NB4 (cell line): ENCODE measurements at regions not wholly inside any gene's neighbourhood (a gene's known extent, or its start where the extent isn't known, plus 50 kb on each side); places are given as distances from the start of the nearest gene placed in this dataset.

ENCODE experiments used
- POLR2A ChIP-seq: IDR thresholded peaks from 2 replicates; pipeline ENCODE4 v1.6.1; 2011; ENCODE audit warnings: mild to moderate bottlenecking; ENCODE audit not compliant: insufficient read length; ENCODE audit errors: extremely low read depth
- TF ChIP-seq, protein P1 (sequence below): IDR thresholded peaks from one replicate; pipeline ENCODE4 v1.5.1; 2012; ENCODE audit warnings: low read depth, low read length

DNA sequence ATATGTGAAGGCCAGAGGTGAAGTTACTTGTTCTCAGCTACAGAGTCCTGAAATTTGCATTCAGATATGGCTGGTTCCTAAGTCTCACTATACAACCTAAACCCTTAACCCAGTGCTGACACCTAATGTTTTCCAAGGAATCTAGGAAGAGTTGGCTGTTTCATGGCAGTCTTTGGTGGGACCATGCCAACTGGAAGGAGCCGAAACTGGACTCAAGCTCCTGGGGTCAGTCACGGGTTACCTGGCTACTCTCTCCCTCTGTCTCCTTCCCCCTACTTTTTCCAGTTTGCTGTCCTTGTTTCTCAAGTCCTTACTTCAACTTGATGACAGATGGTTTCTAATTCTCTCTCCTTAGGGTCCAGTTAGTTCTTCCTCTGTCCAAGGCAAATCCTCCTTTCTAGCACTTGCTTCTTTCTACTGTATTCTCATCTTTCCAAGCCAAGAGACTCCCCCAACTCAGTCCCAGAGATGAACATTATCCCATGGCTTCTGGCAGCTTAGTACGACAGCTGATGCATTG, 88.6 kb upstream of the COL6A5 start:
- no peak for TF ChIP-seq POLR2A
- TF ChIP-seq, protein P1, sequence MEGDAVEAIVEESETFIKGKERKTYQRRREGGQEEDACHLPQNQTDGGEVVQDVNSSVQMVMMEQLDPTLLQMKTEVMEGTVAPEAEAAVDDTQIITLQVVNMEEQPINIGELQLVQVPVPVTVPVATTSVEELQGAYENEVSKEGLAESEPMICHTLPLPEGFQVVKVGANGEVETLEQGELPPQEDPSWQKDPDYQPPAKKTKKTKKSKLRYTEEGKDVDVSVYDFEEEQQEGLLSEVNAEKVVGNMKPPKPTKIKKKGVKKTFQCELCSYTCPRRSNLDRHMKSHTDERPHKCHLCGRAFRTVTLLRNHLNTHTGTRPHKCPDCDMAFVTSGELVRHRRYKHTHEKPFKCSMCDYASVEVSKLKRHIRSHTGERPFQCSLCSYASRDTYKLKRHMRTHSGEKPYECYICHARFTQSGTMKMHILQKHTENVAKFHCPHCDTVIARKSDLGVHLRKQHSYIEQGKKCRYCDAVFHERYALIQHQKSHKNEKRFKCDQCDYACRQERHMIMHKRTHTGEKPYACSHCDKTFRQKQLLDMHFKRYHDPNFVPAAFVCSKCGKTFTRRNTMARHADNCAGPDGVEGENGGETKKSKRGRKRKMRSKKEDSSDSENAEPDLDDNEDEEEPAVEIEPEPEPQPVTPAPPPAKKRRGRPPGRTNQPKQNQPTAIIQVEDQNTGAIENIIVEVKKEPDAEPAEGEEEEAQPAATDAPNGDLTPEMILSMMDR, result no peak
